Mesothelial cell of epicardium (in vitro differentiated cells): ENCODE measurements at regions not wholly inside any gene's neighbourhood (a gene's known extent, or its start where the extent isn't known, plus 50 kb on each side); places are given as distances from the start of the nearest gene placed in this dataset.
"Not testable (repeated sequence)": the region's sequence is repeated elsewhere in the genome, so short reads cannot be mapped to it uniquely, and the experiment has no call there.

Experiments used
- DNase-seq, 2 experiments: peaks; one replicate each; pipeline ENCODE4 v3.0.0; 2021; ENCODE audit warnings: low spot score in 2 of 2; ENCODE audit not compliant: unreplicated experiment in 2 of 2
- H3K27ac Mint-ChIP-seq: 2 replicates; pipeline ENCODE4 v1.8.0; 2021; ENCODE audit warnings: mixed read lengths
- H3K27me3 Mint-ChIP-seq: 2 replicates; pipeline ENCODE4 v1.8.0; 2021; ENCODE audit warnings: low read depth, mixed read lengths
- H3K36me3 Mint-ChIP-seq: 2 replicates; pipeline ENCODE4 v1.8.0; 2021; ENCODE audit warnings: mixed read lengths
- H3K4me1 Mint-ChIP-seq: 2 replicates; pipeline ENCODE4 v1.8.0; 2021; ENCODE audit warnings: mixed read lengths
- H3K4me3 Mint-ChIP-seq: 2 replicates; pipeline ENCODE4 v1.8.0; 2021; ENCODE audit warnings: mild to moderate bottlenecking, moderate library complexity, mixed read lengths
- H3K9me3 Mint-ChIP-seq: 2 replicates; pipeline ENCODE4 v1.8.0; 2021; ENCODE audit warnings: mixed read lengths
- TF ChIP-seq, protein P1 (sequence below): fragments of 200-600 bp; sonication (generic); IDR thresholded peaks from one replicate; pipeline ENCODE4 v1.5.0; 2021; ENCODE audit warnings: antibody characterized with exemption; ENCODE audit not compliant: unreplicated experiment

- Mint-ChIP-seq H3K4me3 (no peak overlapping the region), H3K36me3 (no peaks in the 10 kb centered on the region), H3K4me1 (peaks cover 19% of the 10 kb centered on the region), H3K9me3 (peaks cover 7% of the 10 kb centered on the region), H3K27me3 (no peaks in the 10 kb centered on the region), H3K27ac (no peak overlapping the region)
- TF ChIP-seq, protein P1, sequence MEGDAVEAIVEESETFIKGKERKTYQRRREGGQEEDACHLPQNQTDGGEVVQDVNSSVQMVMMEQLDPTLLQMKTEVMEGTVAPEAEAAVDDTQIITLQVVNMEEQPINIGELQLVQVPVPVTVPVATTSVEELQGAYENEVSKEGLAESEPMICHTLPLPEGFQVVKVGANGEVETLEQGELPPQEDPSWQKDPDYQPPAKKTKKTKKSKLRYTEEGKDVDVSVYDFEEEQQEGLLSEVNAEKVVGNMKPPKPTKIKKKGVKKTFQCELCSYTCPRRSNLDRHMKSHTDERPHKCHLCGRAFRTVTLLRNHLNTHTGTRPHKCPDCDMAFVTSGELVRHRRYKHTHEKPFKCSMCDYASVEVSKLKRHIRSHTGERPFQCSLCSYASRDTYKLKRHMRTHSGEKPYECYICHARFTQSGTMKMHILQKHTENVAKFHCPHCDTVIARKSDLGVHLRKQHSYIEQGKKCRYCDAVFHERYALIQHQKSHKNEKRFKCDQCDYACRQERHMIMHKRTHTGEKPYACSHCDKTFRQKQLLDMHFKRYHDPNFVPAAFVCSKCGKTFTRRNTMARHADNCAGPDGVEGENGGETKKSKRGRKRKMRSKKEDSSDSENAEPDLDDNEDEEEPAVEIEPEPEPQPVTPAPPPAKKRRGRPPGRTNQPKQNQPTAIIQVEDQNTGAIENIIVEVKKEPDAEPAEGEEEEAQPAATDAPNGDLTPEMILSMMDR = no peak
- DNase-seq = no peak
Measured at GRCh38 chr1:196131691-196132090, 476.5 kb downstream of the KCNT2 start.

DNA sequence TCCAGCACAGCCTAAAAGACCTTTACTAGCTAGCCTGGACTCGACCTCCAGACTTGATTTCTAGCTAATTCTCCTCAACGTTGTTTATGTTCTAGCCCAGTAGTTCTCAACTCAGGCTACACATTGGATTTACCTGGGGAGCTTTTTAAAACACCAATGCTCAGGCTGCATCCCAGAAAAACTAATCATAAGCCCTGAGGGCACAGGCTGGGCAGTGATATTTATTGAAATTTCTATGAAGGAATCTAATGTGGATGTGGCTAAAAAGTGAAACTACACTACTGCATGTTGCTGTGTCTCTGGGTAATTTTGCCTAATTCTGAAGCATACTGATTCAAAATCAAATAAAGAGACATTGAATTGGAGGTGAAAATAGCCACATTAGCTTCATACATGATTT lies 479.4 kb downstream of the KCNT2 start:
- peaks cover 16% of the 10 kb centered on the region for H3K4me1 Mint-ChIP-seq
- peaks cover 9% of the 10 kb centered on the region for H3K9me3 Mint-ChIP-seq
- no peak overlapping the region for H3K27ac Mint-ChIP-seq
- no peak overlapping the region for H3K4me3 Mint-ChIP-seq
- H3K27me3 Mint-ChIP-seq = no peaks in the 10 kb centered on the region
- no peak for DNase-seq
- H3K36me3 Mint-ChIP-seq = no peaks in the 10 kb centered on the region
- TF ChIP-seq, protein P1 = no peak

DNA sequence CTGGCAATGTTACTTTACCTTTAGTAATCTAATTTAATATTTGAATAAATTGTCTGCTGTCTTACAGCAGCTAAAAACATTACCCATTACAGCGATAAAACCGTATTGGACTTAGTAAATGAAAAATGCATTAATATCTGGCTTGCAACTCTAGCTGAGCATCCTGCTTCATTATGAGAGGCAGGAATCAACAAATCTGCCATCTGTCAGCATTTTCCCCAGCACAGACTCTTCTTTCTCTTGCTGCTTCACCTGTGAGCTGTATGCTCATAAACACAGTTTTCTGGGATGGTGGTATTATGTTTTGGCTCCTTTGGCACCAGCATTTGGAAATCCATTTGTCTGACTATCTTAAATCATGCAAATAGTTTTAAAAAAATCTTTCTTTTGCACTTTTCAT lies 487.1 kb downstream of the KCNT2 start:
- Mint-ChIP-seq H3K27ac (no peak overlapping the region), H3K9me3 (no peaks in the 10 kb centered on the region), H3K4me3 (no peak overlapping the region), H3K36me3 (no peaks in the 10 kb centered on the region), H3K27me3 (no peaks in the 10 kb centered on the region), H3K4me1 (no peaks in the 10 kb centered on the region)
- TF ChIP-seq, protein P1 = no peak
- no peak for DNase-seq

DNA sequence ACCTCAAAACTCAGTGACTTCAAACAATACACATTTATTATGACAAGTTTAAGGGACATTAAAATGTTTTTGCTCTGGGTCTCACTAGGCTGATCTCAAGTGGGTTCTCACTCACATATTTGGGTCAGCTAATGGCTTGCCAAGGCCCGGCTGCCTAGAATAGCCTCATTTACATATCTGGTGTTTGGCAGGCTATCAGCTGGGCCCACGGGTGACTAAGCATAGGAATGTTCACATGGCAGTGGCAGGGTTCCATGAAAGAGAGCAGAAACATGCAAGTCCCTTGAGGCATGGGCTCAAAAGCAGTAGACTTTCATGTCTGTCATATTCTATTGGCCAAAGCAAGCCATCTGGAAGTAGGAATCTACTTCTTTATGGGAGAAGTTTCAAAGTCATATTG lies 492.6 kb downstream of the KCNT2 start:
- no peak for DNase-seq
- Mint-ChIP-seq H3K9me3 (peaks cover 2% of the 10 kb centered on the region), H3K36me3 (no peaks in the 10 kb centered on the region)

DNA sequence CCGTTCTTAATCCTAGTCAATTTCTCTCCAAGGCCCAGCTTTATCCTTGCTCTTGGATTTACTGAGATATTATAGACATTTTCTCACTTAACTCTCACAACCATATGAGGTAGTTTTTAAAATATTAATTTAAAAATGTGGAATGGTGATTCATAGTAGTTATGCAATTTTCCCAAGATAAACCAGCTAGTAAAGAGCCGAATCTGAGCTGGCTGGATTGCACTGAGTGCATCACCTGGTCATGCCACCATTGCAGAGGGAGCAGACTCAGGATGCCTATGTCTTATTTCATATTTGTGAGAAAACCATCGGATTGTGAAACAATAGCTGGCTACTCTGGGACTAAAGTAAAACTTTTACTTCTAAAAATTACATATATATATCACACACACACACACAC lies 494.0 kb downstream of the KCNT2 start:
- no peak overlapping the region for H3K4me3 Mint-ChIP-seq
- H3K4me1 Mint-ChIP-seq = peaks cover 2% of the 10 kb centered on the region
- no peak overlapping the region for H3K27ac Mint-ChIP-seq
- TF ChIP-seq, protein P1 = no peak
- H3K36me3 Mint-ChIP-seq = peaks cover 4% of the 10 kb centered on the region
- no peak for DNase-seq
- no peaks in the 10 kb centered on the region for H3K27me3 Mint-ChIP-seq
- peaks cover 17% of the 10 kb centered on the region for H3K9me3 Mint-ChIP-seq

More for the DNA sequence above, 492.6 kb downstream of the KCNT2 start:
- Mint-ChIP-seq H3K27ac (no peak overlapping the region), H3K4me1 (peaks cover 2% of the 10 kb centered on the region), H3K4me3 (no peak overlapping the region), H3K27me3 (no peaks in the 10 kb centered on the region)
- TF ChIP-seq, protein P1 = no peak

GRCh38 chr1:196108990-196109389 lies 499.2 kb downstream of the KCNT2 start:
- not testable (repeated sequence) for H3K27me3 Mint-ChIP-seq, H3K36me3 Mint-ChIP-seq, H3K27ac Mint-ChIP-seq, H3K4me3 Mint-ChIP-seq, DNase-seq, H3K4me1 Mint-ChIP-seq
- H3K9me3 Mint-ChIP-seq = peaks cover 21% of the 10 kb centered on the region
